Calu3 (cell line): ENCODE measurements at regions not wholly inside any gene's neighbourhood (a gene's known extent, or its start where the extent isn't known, plus 50 kb on each side); places are given as distances from the start of the nearest gene placed in this dataset.

ENCODE experiments used
- BruUV-seq: library from RNA; stranded (reverse); fragments of 400-500 nt; replicated peaks from 2 replicates; lab custom pipeline; 2021; lab: Mats Ljungman, UMichigan
- CTCF ChIA-PET: fragments of 300-600 bp; sonication (Branson Sonifier 250); formaldehyde crosslinking; loops from one replicate; lab custom pipeline; 2022; ENCODE audit warnings: antibody characterized with exemption; lab: Charles Lee
- DNase-seq: peaks from one replicate; pipeline ENCODE4 v3.0.0; 2022
- H3K27ac Mint-ChIP-seq: one replicate; pipeline ENCODE4 v1.8.0; 2022; ENCODE audit warnings: mixed read lengths; ENCODE audit not compliant: unreplicated experiment
- H3K27me3 Mint-ChIP-seq: one replicate; pipeline ENCODE4 v1.8.0; 2022; ENCODE audit warnings: mixed read lengths; ENCODE audit not compliant: unreplicated experiment
- H3K36me3 Mint-ChIP-seq: one replicate; pipeline ENCODE4 v1.8.0; 2022; ENCODE audit warnings: mild to moderate bottlenecking, moderate library complexity, mixed read lengths; ENCODE audit not compliant: insufficient read depth, unreplicated experiment
- H3K4me1 Mint-ChIP-seq: one replicate; pipeline ENCODE4 v1.8.0; 2022; ENCODE audit warnings: mild to moderate bottlenecking, low read depth, mixed read lengths; ENCODE audit not compliant: unreplicated experiment
- H3K4me3 Mint-ChIP-seq: one replicate; pipeline ENCODE4 v1.8.0; 2022; ENCODE audit warnings: mild to moderate bottlenecking, low read depth, moderate library complexity, mixed read lengths; ENCODE audit not compliant: unreplicated experiment
- H3K9me3 Mint-ChIP-seq: one replicate; pipeline ENCODE4 v1.8.0; 2022; ENCODE audit warnings: low read depth, mixed read lengths; ENCODE audit not compliant: unreplicated experiment
- intact Hi-C: fragments of 100-400 bp; cut with micrococcal nuclease; formaldehyde crosslinking; loops from one replicate; pipeline ENCODE4 v1.10.0; 2022; ENCODE audit not compliant: unreplicated experiment
- TF ChIP-seq, protein P1 (sequence below): fragments of 200-600 bp; IDR thresholded peaks from one replicate; pipeline ENCODE4 v1.8.0; 2022; ENCODE audit warnings: antibody characterized with exemption; ENCODE audit not compliant: unreplicated experiment

DNA sequence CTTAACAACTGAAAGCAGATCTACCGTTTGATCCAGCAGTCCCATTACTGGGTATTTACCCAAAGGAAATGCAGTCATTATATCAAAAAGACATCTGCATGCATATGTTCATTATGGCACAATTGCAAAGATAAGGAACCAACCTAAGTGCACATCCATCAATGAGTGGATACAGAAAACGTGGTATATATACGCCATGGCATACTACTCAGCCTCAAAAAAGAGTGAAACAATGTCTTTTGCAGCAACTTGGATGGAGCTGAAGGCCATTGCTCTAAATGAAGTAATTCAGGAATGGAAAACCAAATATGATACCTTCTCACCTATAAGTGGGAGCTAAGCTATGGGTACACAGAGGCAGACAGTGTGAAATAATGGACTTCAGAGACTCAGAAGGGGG lies 169.3 kb downstream of the ZBTB18 start:
- H3K4me1 Mint-ChIP-seq = peaks cover 14% of the 10 kb centered on the region
- intact Hi-C loops = no loop called here
- no peak overlapping the region for H3K27ac Mint-ChIP-seq
- H3K9me3 Mint-ChIP-seq = peaks cover 3% of the 10 kb centered on the region
- no peak for DNase-seq
- TF ChIP-seq, protein P1, sequence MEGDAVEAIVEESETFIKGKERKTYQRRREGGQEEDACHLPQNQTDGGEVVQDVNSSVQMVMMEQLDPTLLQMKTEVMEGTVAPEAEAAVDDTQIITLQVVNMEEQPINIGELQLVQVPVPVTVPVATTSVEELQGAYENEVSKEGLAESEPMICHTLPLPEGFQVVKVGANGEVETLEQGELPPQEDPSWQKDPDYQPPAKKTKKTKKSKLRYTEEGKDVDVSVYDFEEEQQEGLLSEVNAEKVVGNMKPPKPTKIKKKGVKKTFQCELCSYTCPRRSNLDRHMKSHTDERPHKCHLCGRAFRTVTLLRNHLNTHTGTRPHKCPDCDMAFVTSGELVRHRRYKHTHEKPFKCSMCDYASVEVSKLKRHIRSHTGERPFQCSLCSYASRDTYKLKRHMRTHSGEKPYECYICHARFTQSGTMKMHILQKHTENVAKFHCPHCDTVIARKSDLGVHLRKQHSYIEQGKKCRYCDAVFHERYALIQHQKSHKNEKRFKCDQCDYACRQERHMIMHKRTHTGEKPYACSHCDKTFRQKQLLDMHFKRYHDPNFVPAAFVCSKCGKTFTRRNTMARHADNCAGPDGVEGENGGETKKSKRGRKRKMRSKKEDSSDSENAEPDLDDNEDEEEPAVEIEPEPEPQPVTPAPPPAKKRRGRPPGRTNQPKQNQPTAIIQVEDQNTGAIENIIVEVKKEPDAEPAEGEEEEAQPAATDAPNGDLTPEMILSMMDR = no peak
- H3K27me3 Mint-ChIP-seq = no peaks in the 10 kb centered on the region
- H3K36me3 Mint-ChIP-seq = no peaks in the 10 kb centered on the region
- H3K4me3 Mint-ChIP-seq = no peak overlapping the region
- BruUV-seq = no TSS peak
- CTCF ChIA-PET = no interaction called here

DNA sequence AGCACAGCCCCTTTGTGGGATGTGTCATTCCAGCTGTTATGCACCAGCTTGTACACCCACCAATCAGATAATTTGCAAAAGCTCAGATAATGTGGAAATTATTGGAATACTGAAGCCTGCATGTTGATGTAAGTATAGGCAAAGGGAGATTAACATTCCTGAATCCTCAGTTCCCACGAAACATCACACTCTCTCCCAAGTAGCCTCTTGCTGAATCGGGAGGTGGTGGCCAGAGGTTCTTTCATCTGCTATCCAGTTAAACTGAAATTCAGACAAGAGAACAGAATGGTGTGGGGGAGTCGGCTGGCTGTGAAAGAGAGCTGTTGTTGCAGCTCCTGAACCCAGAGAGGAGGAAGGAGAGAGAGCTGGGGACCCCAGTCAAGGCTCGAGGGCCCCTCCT lies 170.9 kb downstream of the ZBTB18 start:
- H3K4me1 Mint-ChIP-seq = peaks cover 7% of the 10 kb centered on the region
- no peak overlapping the region for H3K27ac Mint-ChIP-seq
- intact Hi-C loops = no loop called here
- DNase-seq = no peak
- BruUV-seq = no TSS peak
- no peak overlapping the region for H3K4me3 Mint-ChIP-seq
- no peaks in the 10 kb centered on the region for H3K36me3 Mint-ChIP-seq
- CTCF ChIA-PET = no interaction called here
- H3K27me3 Mint-ChIP-seq = no peaks in the 10 kb centered on the region
- H3K9me3 Mint-ChIP-seq = peaks cover 3% of the 10 kb centered on the region
- TF ChIP-seq, protein P1 = no peak

- Mint-ChIP-seq H3K27me3 (no peaks in the 10 kb centered on the region), H3K9me3 (peaks cover 3% of the 10 kb centered on the region), H3K27ac (no peak overlapping the region), H3K4me1 (no peaks in the 10 kb centered on the region), H3K36me3 (no peaks in the 10 kb centered on the region), H3K4me3 (no peak overlapping the region)
- DNase-seq = no peak
- BruUV-seq = no TSS peak
- CTCF ChIA-PET = no interaction called here
- TF ChIP-seq, protein P1 = no peak
- intact Hi-C loops = no loop called here
Measured at GRCh38 chr1:244224487-244225430, 173.7 kb downstream of the ZBTB18 start.

- no TSS peak for BruUV-seq
- TF ChIP-seq, protein P1 = no peak
- no peak overlapping the region for H3K27ac Mint-ChIP-seq
- peaks cover 3% of the 10 kb centered on the region for H3K9me3 Mint-ChIP-seq
- CTCF ChIA-PET = no interaction called here
- intact Hi-C loops = no loop called here
- no peaks in the 10 kb centered on the region for H3K36me3 Mint-ChIP-seq
- no peaks in the 10 kb centered on the region for H3K27me3 Mint-ChIP-seq
- H3K4me1 Mint-ChIP-seq = peaks cover 3% of the 10 kb centered on the region
- no peak for DNase-seq
- H3K4me3 Mint-ChIP-seq = no peak overlapping the region
Measured at GRCh38 chr1:244226435-244226834, 175.4 kb downstream of the ZBTB18 start.
